ENCODE measurements at regions not wholly inside any gene's neighbourhood (a gene's known extent, or its start where the extent isn't known, plus 50 kb on each side); places are given as distances from the start of the nearest gene placed in this dataset.

GRCh38 chr17:51354936-51355335, 94.6 kb downstream of the UTP18 start:
- TF ChIP-seq CTCF (IDR thresholded peaks at IDR 0.05): no peak
- Histone ChIP-seq H3K36me3 (no peaks in the 10 kb centered on the region), H3K27ac (no peak overlapping the region), H3K9me3 (no peaks in the 10 kb centered on the region), H3K27me3 (peaks cover 64% of the 10 kb centered on the region), H3K4me3 (ENCODE audit: low read depth in 1 of 2, low read length in 1 of 2) (no peak overlapping the region), H3K4me1 (ENCODE audit: control insufficient read depth in 1 of 2, insufficient read depth in 1 of 2, low read depth in 1 of 2, low read length in 1 of 2) (no peaks in the 10 kb centered on the region)

- no peaks in the 10 kb centered on the region for H3K9me3 ChIP-seq
- H3K4me1 ChIP-seq (ENCODE audit: control insufficient read depth in 1 of 2, insufficient read depth in 1 of 2, low read depth in 1 of 2, low read length in 1 of 2): no peaks in the 10 kb centered on the region
- H3K36me3 ChIP-seq: no peaks in the 10 kb centered on the region
- no peak overlapping the region for H3K27ac ChIP-seq
- H3K27me3 ChIP-seq: peaks cover 57% of the 10 kb centered on the region
- TF ChIP-seq CTCF (IDR thresholded peaks at IDR 0.05): no peak
- H3K4me3 ChIP-seq (ENCODE audit: low read depth in 1 of 2, low read length in 1 of 2): no peak overlapping the region
These were observed 95.4 kb downstream of the UTP18 start for GRCh38 chr17:51355441-51356410.

- H3K27ac ChIP-seq: no peak overlapping the region
- no peak overlapping the region for H3K4me3 ChIP-seq (ENCODE audit: low read depth in 1 of 2, low read length in 1 of 2)
- no peaks in the 10 kb centered on the region for H3K9me3 ChIP-seq
- no peak for TF ChIP-seq CTCF (IDR thresholded peaks at IDR 0.05)
- H3K27me3 ChIP-seq: peaks cover 26% of the 10 kb centered on the region
- H3K36me3 ChIP-seq: no peaks in the 10 kb centered on the region
- no peaks in the 10 kb centered on the region for H3K4me1 ChIP-seq (ENCODE audit: control insufficient read depth in 1 of 2, insufficient read depth in 1 of 2, low read depth in 1 of 2, low read length in 1 of 2)
These were observed 98.7 kb downstream of the UTP18 start for GRCh38 chr17:51359055-51359454.

GRCh38 chr17:51362811-51363585, 102.7 kb downstream of the UTP18 start:
- H3K9me3 ChIP-seq: no peaks in the 10 kb centered on the region
- TF ChIP-seq CTCF (IDR thresholded peaks at IDR 0.05): no peak
- H3K4me1 ChIP-seq (ENCODE audit: control insufficient read depth in 1 of 2, insufficient read depth in 1 of 2, low read depth in 1 of 2, low read length in 1 of 2): no peaks in the 10 kb centered on the region
- H3K4me3 ChIP-seq (ENCODE audit: low read depth in 1 of 2, low read length in 1 of 2): no peak overlapping the region
- H3K27me3 ChIP-seq: no peaks in the 10 kb centered on the region
- H3K27ac ChIP-seq: no peak overlapping the region
- H3K36me3 ChIP-seq: no peaks in the 10 kb centered on the region

GRCh38 chr17:51365090-51365489, 104.7 kb downstream of the UTP18 start:
- Histone ChIP-seq H3K9me3 (no peaks in the 10 kb centered on the region), H3K4me3 (ENCODE audit: low read depth in 1 of 2, low read length in 1 of 2) (no peak overlapping the region), H3K27ac (no peak overlapping the region), H3K36me3 (no peaks in the 10 kb centered on the region), H3K27me3 (peaks cover 2% of the 10 kb centered on the region), H3K4me1 (ENCODE audit: control insufficient read depth in 1 of 2, insufficient read depth in 1 of 2, low read depth in 1 of 2, low read length in 1 of 2) (no peaks in the 10 kb centered on the region)
- no peak for TF ChIP-seq CTCF (IDR thresholded peaks at IDR 0.05)
